IPS-20b (cell line): ENCODE measurements at regions not wholly inside any gene's neighbourhood (a gene's known extent, or its start where the extent isn't known, plus 50 kb on each side); places are given as distances from the start of the nearest gene placed in this dataset.

Experiments
- H3K27ac ChIP-seq: one replicate; pipeline ENCODE4 v1.5.1; 2013; ENCODE audit warnings: low read length
- H3K27me3 ChIP-seq: 2 replicates; pipeline ENCODE4 v1.6.1; 2013; ENCODE audit warnings: mild to moderate bottlenecking, low read length, inconsistent platforms; ENCODE audit not compliant: insufficient read depth
- H3K36me3 ChIP-seq: 2 replicates; pipeline ENCODE4 v1.6.1; 2013; ENCODE audit warnings: low read depth, mild to moderate bottlenecking, inconsistent platforms, low read length, moderate library complexity; ENCODE audit not compliant: insufficient read depth
- H3K4me1 ChIP-seq: 2 replicates; pipeline ENCODE4 v1.6.1; 2013; ENCODE audit warnings: mild to moderate bottlenecking, control low read depth, inconsistent platforms, low read length, moderate library complexity; ENCODE audit not compliant: insufficient read depth
- H3K4me3 ChIP-seq: 2 replicates; pipeline ENCODE4 v1.5.1; 2013; ENCODE audit warnings: mild to moderate bottlenecking, low read length, inconsistent platforms
- H3K9ac ChIP-seq: 2 replicates; pipeline ENCODE4 v1.6.1; 2013; ENCODE audit warnings: low read depth, mild to moderate bottlenecking, inconsistent platforms, low read length, moderate library complexity
- H3K9me3 ChIP-seq: 2 replicates; pipeline ENCODE4 v1.6.1; 2013; ENCODE audit warnings: mild to moderate bottlenecking, low read depth, low read length, inconsistent platforms; ENCODE audit not compliant: insufficient read depth

DNA sequence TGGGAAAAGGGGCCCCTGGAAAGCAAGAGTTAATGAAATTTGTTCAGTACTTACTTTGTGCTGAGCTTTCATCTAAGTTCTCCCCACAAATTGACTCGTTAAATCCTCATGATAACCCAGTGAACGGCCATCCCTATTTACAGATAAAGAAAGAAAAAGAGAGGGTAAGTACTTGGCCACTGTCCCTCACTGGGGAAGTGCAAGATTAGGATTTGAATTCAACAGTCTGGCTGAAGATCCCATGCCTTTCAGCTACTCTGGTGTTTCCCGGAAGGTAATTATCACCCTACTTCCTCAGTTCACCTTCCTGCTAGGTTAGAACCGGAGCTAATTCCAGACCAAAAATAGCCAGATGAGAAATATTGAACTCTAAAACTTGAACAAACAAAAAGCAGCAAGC is 269.2 kb upstream of the TLE4 start:
- H3K36me3 ChIP-seq, result no peaks in the 10 kb centered on the region
- H3K9ac ChIP-seq, result no peak overlapping the region
- peaks cover 32% of the 10 kb centered on the region for H3K4me1 ChIP-seq
- H3K9me3 ChIP-seq, result no peaks in the 10 kb centered on the region
- H3K27me3 ChIP-seq, result no peaks in the 10 kb centered on the region
- no peak overlapping the region for H3K4me3 ChIP-seq
- H3K27ac ChIP-seq, result no peak overlapping the region

DNA sequence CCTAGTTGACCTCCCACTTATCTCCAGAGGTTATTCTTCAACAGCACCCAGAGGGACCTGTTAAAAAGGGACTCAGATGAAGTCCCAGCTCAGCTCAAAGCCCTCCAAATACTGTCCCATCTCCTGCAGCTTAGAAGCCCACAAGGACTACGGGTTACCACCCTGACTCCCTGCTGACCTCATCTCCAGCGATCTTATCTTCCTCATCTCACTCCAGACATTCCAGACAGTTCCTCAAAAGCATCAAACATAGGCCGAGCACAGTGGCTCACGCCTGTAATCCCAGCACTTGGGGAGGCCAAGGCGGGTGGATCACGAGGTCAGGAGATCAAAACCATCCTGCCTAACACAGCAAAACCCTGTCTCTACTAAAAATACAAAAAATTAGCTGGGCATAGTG is 263.8 kb upstream of the TLE4 start:
- Histone ChIP-seq H3K9ac (no peak overlapping the region), H3K9me3 (no peaks in the 10 kb centered on the region), H3K27ac (no peak overlapping the region), H3K36me3 (no peaks in the 10 kb centered on the region), H3K4me3 (no peak overlapping the region), H3K27me3 (no peaks in the 10 kb centered on the region), H3K4me1 (no peaks in the 10 kb centered on the region; the same call in 1 of the 2 replicates)

DNA sequence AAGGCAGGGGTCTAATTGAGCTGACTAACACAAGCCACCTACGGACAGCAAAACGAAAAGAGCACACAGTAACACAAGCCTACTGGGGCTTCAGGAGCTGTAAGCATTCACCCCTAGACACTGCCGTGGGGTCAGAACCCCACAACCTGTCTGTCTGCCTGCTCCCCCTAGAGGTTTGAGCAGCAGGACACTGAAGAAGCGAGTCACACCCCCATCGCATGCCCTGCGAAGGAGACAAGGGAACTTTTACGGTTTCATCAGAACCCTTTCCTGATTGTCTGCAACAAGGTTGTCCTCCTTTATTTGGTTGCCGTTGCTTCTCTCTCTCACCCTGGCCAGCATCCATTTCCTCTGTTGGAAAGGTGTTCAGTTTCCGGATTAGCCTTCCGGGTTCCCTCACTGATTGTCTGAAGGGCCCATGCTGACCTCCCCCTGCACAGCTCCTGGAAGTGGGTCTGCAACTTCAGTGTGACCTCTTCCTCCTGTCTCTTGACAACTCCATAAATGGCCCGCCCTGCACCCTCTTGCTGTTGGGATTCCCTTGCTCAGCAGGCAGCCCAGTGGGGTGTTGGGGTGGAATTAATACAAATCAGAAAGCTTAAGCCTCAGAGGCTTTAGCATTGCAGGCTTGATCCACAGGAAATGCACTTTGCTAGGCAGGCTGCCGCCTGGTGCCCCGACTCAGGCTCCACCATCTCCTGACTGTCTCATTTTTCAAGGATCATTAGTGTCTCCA is 258.9 kb upstream of the TLE4 start:
- no peak overlapping the region for H3K4me3 ChIP-seq
- H3K36me3 ChIP-seq, result no peaks in the 10 kb centered on the region
- H3K27me3 ChIP-seq, result no peaks in the 10 kb centered on the region
- H3K9me3 ChIP-seq, result no peaks in the 10 kb centered on the region
- no peak overlapping the region for H3K27ac ChIP-seq
- no peaks in the 10 kb centered on the region; the same call in 1 of the 2 replicates for H3K4me1 ChIP-seq
- no peak overlapping the region for H3K9ac ChIP-seq

DNA sequence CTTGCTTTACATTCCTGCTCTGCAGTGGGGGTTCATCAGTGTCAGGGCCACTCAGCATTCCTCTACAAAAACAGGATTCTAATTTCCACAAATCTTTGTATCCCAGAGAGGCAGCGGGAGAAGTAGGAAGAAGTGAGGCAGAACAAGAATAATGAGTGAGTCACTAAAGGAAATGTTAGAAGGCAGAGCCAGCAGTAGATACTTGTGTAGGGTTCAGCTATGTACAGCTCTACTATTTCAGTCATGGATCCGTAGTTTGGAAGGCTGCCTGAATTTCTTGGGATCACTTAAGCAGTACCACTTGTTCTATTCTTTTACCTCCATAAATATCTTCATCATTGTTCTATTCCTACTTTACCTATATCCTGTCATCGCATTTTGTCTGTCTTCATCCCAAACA is 246.3 kb upstream of the TLE4 start:
- no peaks in the 10 kb centered on the region for H3K36me3 ChIP-seq
- H3K27ac ChIP-seq, result no peak overlapping the region
- no peaks in the 10 kb centered on the region for H3K4me1 ChIP-seq
- H3K27me3 ChIP-seq, result no peaks in the 10 kb centered on the region
- H3K4me3 ChIP-seq, result no peak overlapping the region
- no peak overlapping the region for H3K9ac ChIP-seq
- no peaks in the 10 kb centered on the region for H3K9me3 ChIP-seq

DNA sequence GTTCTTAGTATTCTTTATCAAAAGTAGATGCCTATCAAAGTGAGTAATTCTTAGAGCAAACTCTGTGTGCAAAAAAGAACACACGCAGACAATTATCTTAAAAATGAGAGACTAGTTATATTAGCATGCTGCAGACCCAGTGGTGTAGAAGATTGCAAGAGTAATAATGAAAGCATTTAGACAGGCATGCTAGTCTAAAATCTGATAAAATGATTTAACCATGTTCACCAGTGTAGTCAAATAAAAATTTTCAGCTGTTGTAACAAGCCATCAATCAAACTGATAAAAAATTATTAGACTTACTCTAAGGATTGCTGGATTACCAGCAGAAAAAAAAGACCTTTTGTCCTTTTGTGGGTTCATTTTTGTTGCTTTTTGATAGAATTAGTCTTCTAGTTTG is 241.9 kb upstream of the TLE4 start:
- Histone ChIP-seq H3K27ac (no peak overlapping the region), H3K9me3 (no peaks in the 10 kb centered on the region)

DNA sequence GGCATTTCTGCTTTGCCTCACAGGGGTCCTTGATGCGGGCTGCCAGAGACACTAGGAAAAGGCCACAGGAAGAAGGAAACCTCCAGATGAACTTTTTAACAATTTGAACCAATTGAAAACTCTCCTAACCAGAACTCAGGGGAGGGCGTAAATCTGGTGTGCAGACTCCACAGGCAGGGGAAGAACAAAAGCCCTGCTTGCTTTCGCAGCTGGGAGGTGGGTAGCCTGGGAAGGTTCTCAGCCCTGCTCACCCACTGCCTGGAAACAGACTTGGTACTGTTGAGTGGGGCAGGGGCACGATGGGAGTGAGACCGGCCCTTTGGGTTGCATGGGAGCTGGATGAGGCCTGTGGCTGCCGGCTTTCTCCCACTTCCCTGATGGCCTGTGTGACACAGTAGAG is 237.8 kb upstream of the TLE4 start:
- no peaks in the 10 kb centered on the region for H3K4me1 ChIP-seq
- no peaks in the 10 kb centered on the region for H3K36me3 ChIP-seq
- no peak overlapping the region for H3K27ac ChIP-seq
- no peak overlapping the region for H3K9ac ChIP-seq
- no peaks in the 10 kb centered on the region for H3K27me3 ChIP-seq
- peaks cover 5% of the 10 kb centered on the region for H3K9me3 ChIP-seq
- no peak overlapping the region for H3K4me3 ChIP-seq

More for the DNA sequence above, 241.9 kb upstream of the TLE4 start:
- H3K4me3 ChIP-seq, result no peak overlapping the region
- no peaks in the 10 kb centered on the region for H3K36me3 ChIP-seq
- no peaks in the 10 kb centered on the region for H3K27me3 ChIP-seq
- no peak overlapping the region for H3K9ac ChIP-seq
- no peaks in the 10 kb centered on the region for H3K4me1 ChIP-seq

DNA sequence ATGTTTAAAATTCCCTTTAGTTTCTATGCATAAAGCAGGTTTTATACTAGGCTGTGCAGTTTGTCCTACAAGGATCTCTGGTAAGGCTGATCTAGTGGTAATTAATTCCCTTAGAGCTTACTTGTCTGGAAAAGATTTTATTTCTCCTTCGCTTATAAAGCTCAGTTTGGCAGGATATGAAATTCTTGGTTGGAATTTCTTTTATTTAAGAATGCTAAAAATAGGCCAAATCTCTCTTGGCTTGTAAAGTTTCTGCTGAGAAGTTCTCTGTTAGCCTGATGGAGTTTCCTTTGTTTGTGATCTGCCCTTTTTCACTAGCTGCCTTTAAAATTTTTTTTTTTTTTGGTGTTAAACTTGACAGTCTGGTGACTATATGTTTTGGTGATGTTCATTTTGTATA is 237.1 kb upstream of the TLE4 start:
- Histone ChIP-seq H3K9ac (no peak overlapping the region), H3K4me3 (no peak overlapping the region), H3K27ac (no peak overlapping the region), H3K9me3 (peaks cover 5% of the 10 kb centered on the region), H3K36me3 (no peaks in the 10 kb centered on the region), H3K4me1 (no peaks in the 10 kb centered on the region), H3K27me3 (no peaks in the 10 kb centered on the region)

DNA sequence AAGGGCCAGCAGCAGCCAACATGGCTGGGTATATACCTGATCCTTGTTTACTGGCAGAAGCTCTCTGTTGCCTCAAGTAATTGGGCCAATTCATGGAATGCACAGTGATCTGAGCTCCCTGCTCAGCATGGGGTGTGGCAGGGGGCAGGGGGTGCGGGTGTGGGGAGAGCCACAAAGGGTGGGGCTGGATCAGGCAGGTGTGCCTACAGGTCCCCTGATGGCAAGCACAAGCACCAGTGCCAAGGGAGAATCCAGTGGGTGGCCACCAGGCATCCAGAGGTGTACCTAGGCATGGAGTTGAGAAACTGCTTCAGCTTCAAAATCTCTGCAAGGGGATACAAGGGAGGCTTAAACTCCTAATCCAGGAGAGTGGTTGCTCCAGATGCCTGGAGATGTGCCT is 235.8 kb upstream of the TLE4 start:
- Histone ChIP-seq H3K4me1 (no peaks in the 10 kb centered on the region), H3K4me3 (no peak overlapping the region), H3K36me3 (no peaks in the 10 kb centered on the region), H3K27me3 (no peaks in the 10 kb centered on the region), H3K9ac (no peak overlapping the region), H3K9me3 (peaks cover 5% of the 10 kb centered on the region), H3K27ac (no peak overlapping the region)

DNA sequence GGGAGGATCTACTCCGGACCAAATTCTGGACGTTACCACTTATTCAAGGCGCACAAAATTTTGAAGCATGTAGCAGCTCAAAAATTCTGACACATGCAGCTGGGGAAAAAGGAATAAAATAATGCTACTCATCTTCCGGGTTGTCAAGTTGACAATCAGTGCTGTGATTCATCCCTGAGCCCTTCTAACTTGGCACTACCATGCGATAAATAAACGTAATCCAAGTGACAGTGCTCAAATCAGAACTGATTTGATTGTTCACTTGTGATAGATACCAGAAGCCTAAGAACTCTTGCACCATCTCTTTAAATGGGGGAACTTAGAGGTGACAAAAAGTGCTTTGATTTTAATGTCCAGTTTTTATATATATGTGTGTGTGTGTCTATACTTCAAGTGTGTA is 230.2 kb upstream of the TLE4 start:
- no peaks in the 10 kb centered on the region; the same call in 1 of the 2 replicates for H3K9me3 ChIP-seq
- H3K27me3 ChIP-seq, result no peaks in the 10 kb centered on the region
- no peak overlapping the region for H3K9ac ChIP-seq
- no peaks in the 10 kb centered on the region for H3K36me3 ChIP-seq
- H3K4me3 ChIP-seq, result no peak overlapping the region
- H3K27ac ChIP-seq, result no peak overlapping the region
- H3K4me1 ChIP-seq, result no peaks in the 10 kb centered on the region

DNA sequence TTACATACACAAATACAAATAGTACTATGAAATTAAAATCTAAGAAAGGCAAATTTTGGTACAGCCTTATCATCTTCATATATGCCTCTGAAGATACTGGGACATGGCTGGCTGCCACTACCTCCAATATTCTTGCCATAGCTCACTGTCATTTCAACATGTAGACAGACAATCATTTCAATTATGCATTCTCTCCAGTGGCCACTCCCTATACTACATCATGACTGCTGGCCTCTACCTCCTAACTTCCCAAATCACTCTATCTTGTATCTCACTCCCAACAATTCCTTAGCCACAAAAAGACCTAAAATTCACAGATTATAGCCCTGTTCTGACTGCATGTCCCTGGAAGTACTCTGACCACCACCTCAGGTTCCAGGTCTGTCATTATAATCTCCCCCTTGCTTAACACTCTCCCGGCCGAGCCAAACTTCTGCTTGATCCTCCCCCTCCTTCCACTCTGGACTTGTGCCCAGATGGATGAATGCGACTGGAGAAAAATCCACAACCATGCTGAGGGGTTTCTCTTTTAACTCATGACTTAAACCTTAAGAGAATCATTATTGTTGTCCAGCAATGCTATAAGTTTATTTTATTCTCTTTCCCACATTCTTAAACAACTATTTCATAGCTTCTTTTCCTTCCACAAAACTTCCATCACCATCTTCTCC is 225.3 kb upstream of the TLE4 start:
- Histone ChIP-seq H3K4me1 (no peaks in the 10 kb centered on the region), H3K9me3 (no peaks in the 10 kb centered on the region), H3K36me3 (no peaks in the 10 kb centered on the region), H3K27me3 (no peaks in the 10 kb centered on the region), H3K27ac (no peak overlapping the region), H3K9ac (no peak overlapping the region), H3K4me3 (no peak overlapping the region)

DNA sequence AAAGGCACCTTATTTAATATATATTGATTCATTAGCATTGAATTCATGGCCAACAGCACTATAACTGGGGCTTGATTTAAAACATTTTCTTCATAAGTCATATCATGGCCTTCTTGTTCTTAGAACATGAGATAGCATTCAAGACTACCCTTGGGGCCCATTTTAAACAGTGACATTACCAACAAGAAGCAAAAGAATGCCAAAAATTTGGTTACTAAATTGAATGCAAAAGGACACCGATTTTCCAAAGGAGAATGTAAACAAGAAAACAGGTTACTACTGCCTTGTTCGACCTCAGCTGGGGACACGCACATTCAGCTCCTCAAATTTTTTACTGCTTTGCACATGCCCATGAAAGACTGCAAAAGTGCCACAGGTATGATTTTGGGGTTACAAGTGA is 219.4 kb upstream of the TLE4 start:
- H3K27ac ChIP-seq, result no peak overlapping the region
- no peaks in the 10 kb centered on the region for H3K36me3 ChIP-seq
- H3K4me3 ChIP-seq, result no peak overlapping the region
- peaks cover 12% of the 10 kb centered on the region for H3K4me1 ChIP-seq
- H3K27me3 ChIP-seq, result no peaks in the 10 kb centered on the region
- H3K9me3 ChIP-seq, result no peaks in the 10 kb centered on the region
- no peak overlapping the region for H3K9ac ChIP-seq

DNA sequence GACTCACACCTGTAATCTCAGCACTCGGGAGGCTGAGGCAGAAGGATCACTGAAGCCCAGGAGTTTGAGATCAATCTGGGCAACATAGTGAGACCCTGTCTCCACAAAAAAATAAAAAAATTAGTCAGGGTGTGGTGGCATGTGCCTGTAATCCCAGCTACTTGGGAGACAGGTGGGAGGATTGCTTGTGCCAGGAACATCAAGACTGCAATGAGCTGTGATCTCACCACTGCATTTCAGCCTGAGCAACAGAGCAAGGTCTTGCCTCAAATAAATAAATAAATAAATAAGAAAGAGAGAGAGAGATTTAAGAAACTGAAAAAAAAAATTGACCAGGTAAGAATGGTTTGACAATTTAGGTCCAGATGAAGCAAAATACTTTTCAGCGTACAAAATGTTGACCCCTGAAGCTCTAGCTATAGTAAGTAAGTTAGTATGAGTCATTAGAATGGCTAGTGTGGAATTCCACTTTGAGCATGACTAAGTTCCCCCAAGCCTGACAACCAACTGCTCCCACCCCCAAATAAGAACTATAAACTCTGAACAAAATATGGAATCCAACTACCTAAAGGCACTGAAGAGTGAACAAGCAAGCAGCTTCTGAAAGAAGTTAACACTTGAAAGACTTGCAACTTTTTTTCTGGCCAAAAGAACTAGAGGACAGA is 217.8 kb upstream of the TLE4 start:
- Histone ChIP-seq H3K27me3 (no peaks in the 10 kb centered on the region), H3K36me3 (no peaks in the 10 kb centered on the region), H3K9me3 (no peaks in the 10 kb centered on the region), H3K27ac (no peak overlapping the region), H3K4me1 (peaks cover 13% of the 10 kb centered on the region), H3K9ac (no peak overlapping the region), H3K4me3 (no peak overlapping the region)
